Suprapubic skin (tissue), 4 donors: ENCODE measurements at regions not wholly inside any gene's neighbourhood (a gene's known extent, or its start where the extent isn't known, plus 50 kb on each side); places are given as distances from the start of the nearest gene placed in this dataset.

ENCODE experiments used
- EP300 ChIP-seq: sonication (generic); formaldehyde crosslinking; IDR thresholded peaks from one replicate; pipeline ENCODE4 v1.6.1; 2017; ENCODE audit warnings: antibody characterized with exemption
- POLR2A ChIP-seq, 2 donors: fragments of 450-650 bp; IDR thresholded peaks; one replicate each; pipeline ENCODE4 v1.6.1; 2017; ENCODE audit warnings: antibody characterized with exemption in 2 of 2, mild to moderate bottlenecking in 2 of 2, moderate library complexity in 2 of 2
- POLR2AphosphoS5 ChIP-seq, 3 donors: sonication (generic); formaldehyde crosslinking; IDR thresholded peaks; one replicate each; pipeline ENCODE4 v1.6.1; 2017; ENCODE audit warnings: antibody characterized with exemption in 3 of 3
- TF ChIP-seq, protein P1 (sequence below), 2 donors: fragments of 200-600 bp in 1 of 2; fragments of 450-650 bp in 1 of 2; sonication (generic) in 1 of 2; IDR thresholded peaks; one replicate each; pipeline ENCODE4 v1.5.1; 2016 to 2019; ENCODE audit warnings: antibody characterized with exemption in 2 of 2, mild to moderate bottlenecking in 1 of 2, moderate library complexity in 1 of 2

DNA sequence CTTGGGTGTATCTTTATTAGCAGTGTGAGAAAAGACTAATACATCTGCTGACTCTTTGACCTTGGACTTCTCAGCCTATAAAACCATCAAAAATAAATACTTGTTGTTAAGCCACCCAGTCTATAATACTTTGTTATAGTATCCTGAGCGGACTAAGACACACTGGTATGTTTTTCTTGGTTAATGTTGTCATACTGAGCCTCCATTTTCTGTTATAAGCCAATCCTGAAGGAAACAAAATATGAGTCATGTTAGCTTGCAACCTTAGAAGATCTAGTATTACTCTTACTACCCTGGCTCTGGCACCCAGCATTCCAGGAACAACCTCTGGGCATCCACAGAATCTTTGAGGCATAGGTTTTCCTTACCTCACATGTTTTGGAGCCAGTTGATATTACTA lies 307.2 kb downstream of the FRK start:
- TF ChIP-seq, protein P1, sequence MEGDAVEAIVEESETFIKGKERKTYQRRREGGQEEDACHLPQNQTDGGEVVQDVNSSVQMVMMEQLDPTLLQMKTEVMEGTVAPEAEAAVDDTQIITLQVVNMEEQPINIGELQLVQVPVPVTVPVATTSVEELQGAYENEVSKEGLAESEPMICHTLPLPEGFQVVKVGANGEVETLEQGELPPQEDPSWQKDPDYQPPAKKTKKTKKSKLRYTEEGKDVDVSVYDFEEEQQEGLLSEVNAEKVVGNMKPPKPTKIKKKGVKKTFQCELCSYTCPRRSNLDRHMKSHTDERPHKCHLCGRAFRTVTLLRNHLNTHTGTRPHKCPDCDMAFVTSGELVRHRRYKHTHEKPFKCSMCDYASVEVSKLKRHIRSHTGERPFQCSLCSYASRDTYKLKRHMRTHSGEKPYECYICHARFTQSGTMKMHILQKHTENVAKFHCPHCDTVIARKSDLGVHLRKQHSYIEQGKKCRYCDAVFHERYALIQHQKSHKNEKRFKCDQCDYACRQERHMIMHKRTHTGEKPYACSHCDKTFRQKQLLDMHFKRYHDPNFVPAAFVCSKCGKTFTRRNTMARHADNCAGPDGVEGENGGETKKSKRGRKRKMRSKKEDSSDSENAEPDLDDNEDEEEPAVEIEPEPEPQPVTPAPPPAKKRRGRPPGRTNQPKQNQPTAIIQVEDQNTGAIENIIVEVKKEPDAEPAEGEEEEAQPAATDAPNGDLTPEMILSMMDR (IDR thresholded peaks at IDR 0.05), result no peak
- no peak for TF ChIP-seq POLR2AphosphoS5 (IDR thresholded peaks at IDR 0.05)
- TF ChIP-seq EP300, result no peak
- TF ChIP-seq POLR2A (IDR thresholded peaks at IDR 0.05), result no peak
